GM23338 (cell line): ENCODE measurements at regions not wholly inside any gene's neighbourhood (a gene's known extent, or its start where the extent isn't known, plus 50 kb on each side); places are given as distances from the start of the nearest gene placed in this dataset.

Experiments used
- ATAC-seq: fragments of 200-7000 bp; cut with Tn5 transposase; 3 replicates; pipeline ENCODE4 v1.9.1; 2020
- DNase-seq: peaks from one replicate; pipeline ENCODE4 v3.0.0-alpha.2; 2015; ENCODE audit warnings: low spot score
- H2AFZ ChIP-seq: fragments of 200-600 bp; sonication (generic); 2 replicates; pipeline ENCODE4 v1.8.0; 2016; ENCODE audit warnings: antibody characterized with exemption, mild to moderate bottlenecking, moderate library complexity
- H3F3A ChIP-seq: fragments of 200-600 bp; sonication (generic); replicated peaks from 2 replicates; pipeline ENCODE4 v1.8.0; 2017; ENCODE audit warnings: antibody characterized with exemption, mixed run types, low read depth
- H3K27ac ChIP-seq: fragments of 200-600 bp; sonication (generic); 2 replicates; pipeline ENCODE4 v1.6.1; 2016; ENCODE audit warnings: low read depth
- H3K27me3 ChIP-seq: fragments of 200-600 bp; sonication (generic); 2 replicates; pipeline ENCODE4 v1.8.0; 2016; ENCODE audit warnings: mild to moderate bottlenecking, mixed run types, moderate library complexity; ENCODE audit not compliant: insufficient read depth
- H3K36me3 ChIP-seq: fragments of 200-600 bp; sonication (generic); 2 replicates; pipeline ENCODE4 v1.8.0; 2016; ENCODE audit warnings: mild to moderate bottlenecking; ENCODE audit not compliant: insufficient read depth
- H3K4me1 ChIP-seq: fragments of 200-600 bp; sonication (generic); 2 replicates; pipeline ENCODE4 v1.8.0; 2016; ENCODE audit warnings: mild to moderate bottlenecking, moderate library complexity; ENCODE audit not compliant: insufficient read depth
- H3K4me2 ChIP-seq: fragments of 200-600 bp; sonication (generic); 2 replicates; pipeline ENCODE4 v1.7.1; 2017; ENCODE audit warnings: mixed run types
- H3K4me3 ChIP-seq: fragments of 200-600 bp; sonication (generic); 2 replicates; pipeline ENCODE4 v1.6.1; 2016; ENCODE audit warnings: mixed run types
- H3K79me2 ChIP-seq: fragments of 200-600 bp; sonication (generic); replicated peaks from 2 replicates; pipeline ENCODE4 v1.8.0; 2017; ENCODE audit warnings: mild to moderate bottlenecking; ENCODE audit not compliant: insufficient read depth
- H3K9me2 ChIP-seq: fragments of 200-600 bp; sonication (generic); 2 replicates; pipeline ENCODE4 v1.8.0; 2017; ENCODE audit not compliant: insufficient read depth
- H4K20me1 ChIP-seq: fragments of 200-600 bp; sonication (generic); replicated peaks from 2 replicates; pipeline ENCODE4 v1.8.0; 2017; ENCODE audit warnings: mild to moderate bottlenecking; ENCODE audit not compliant: insufficient read depth
- H3K27ac Mint-ChIP-seq: 2 replicates; pipeline ENCODE4 v1.8.0; 2020; ENCODE audit warnings: inconsistent platforms, mild to moderate bottlenecking, moderate library complexity, mixed read lengths
- H3K27me3 Mint-ChIP-seq: 3 replicates; pipeline ENCODE4 v1.8.0; 2022; ENCODE audit warnings: low read depth, mild to moderate bottlenecking, moderate library complexity, mixed read lengths, inconsistent platforms; ENCODE audit not compliant: insufficient read depth, poor library complexity
- H3K36me3 Mint-ChIP-seq: 3 replicates; pipeline ENCODE4 v1.8.0; 2021; ENCODE audit warnings: low read depth, mild to moderate bottlenecking, inconsistent platforms, moderate library complexity, mixed read lengths
- H3K4me1 Mint-ChIP-seq: 3 replicates; pipeline ENCODE4 v1.8.0; 2020; ENCODE audit warnings: mild to moderate bottlenecking, inconsistent platforms, mixed read lengths
- H3K4me3 Mint-ChIP-seq: 3 replicates; pipeline ENCODE4 v1.8.0; 2021; ENCODE audit warnings: moderate library complexity, mild to moderate bottlenecking, inconsistent platforms, mixed read lengths
- H3K9me3 Mint-ChIP-seq: 3 replicates; pipeline ENCODE4 v1.8.0; 2020; ENCODE audit warnings: moderate library complexity, mild to moderate bottlenecking, inconsistent platforms, mixed read lengths
- CREB1 ChIP-seq: fragments of 250-450 bp; sonication (Bioruptor Pico); IDR thresholded peaks from 2 replicates; pipeline ENCODE4 v1.5.0; 2020; ENCODE audit warnings: low read depth, mild to moderate bottlenecking, moderate library complexity
- EZH2 ChIP-seq: fragments of 200-600 bp; sonication (generic); IDR thresholded peaks from one replicate; pipeline ENCODE4 v1.8.0; 2017; ENCODE audit warnings: antibody characterized with exemption, mild to moderate bottlenecking, low read depth; ENCODE audit not compliant: unreplicated experiment
- EZH2phosphoT487 ChIP-seq: fragments of 200-600 bp; sonication (generic); IDR thresholded peaks from one replicate; pipeline ENCODE4 v1.8.1; 2018; ENCODE audit warnings: antibody characterized with exemption; ENCODE audit not compliant: unreplicated experiment
- JUNB ChIP-seq: IDR thresholded peaks from one replicate; pipeline ENCODE4 v1.6.1; 2016; ENCODE audit warnings: antibody characterized with exemption; ENCODE audit not compliant: unreplicated experiment
- NANOG ChIP-seq: IDR thresholded peaks from 2 replicates; pipeline ENCODE4 v1.6.1; 2016; ENCODE audit warnings: antibody characterized with exemption, borderline replicate concordance
- POLR2AphosphoS5 ChIP-seq: IDR thresholded peaks from 2 replicates; pipeline ENCODE4 v1.6.1; 2016; ENCODE audit warnings: antibody characterized with exemption, low read depth
- REST ChIP-seq: IDR thresholded peaks from one replicate; pipeline ENCODE4 v1.6.1; 2018; ENCODE audit warnings: antibody characterized with exemption; ENCODE audit not compliant: unreplicated experiment
- STAT1 ChIP-seq: IDR thresholded peaks from one replicate; pipeline ENCODE4 v1.6.1; 2016; ENCODE audit warnings: antibody characterized with exemption; ENCODE audit not compliant: unreplicated experiment
- ZNF114 ChIP-seq: fragments of 250-450 bp; sonication (Bioruptor Pico); IDR thresholded peaks from 2 replicates; pipeline ENCODE4 v1.5.0; 2020; ENCODE audit warnings: mild to moderate bottlenecking, moderate library complexity
- ZNF331 ChIP-seq: fragments of 250-450 bp; sonication (Bioruptor Pico); IDR thresholded peaks from 2 replicates; pipeline ENCODE4 v1.5.0; 2020; ENCODE audit warnings: low read depth, mild to moderate bottlenecking, moderate library complexity
- TF ChIP-seq, protein P1 (sequence below), 2 experiments: fragments of 200-600 bp in 1 of 2; sonication (generic) in 1 of 2; conservative IDR thresholded peaks; 2 replicates each; pipeline versions ENCODE4 v1.5.1 to v1.6.1; 2016 to 2017; ENCODE audit warnings: antibody characterized with exemption in 2 of 2, low read depth in 2 of 2, mild to moderate bottlenecking in 2 of 2, moderate library complexity in 1 of 2
- TF ChIP-seq, protein P2 (sequence below): IDR thresholded peaks from 2 replicates; pipeline ENCODE4 v1.6.1; 2016; ENCODE audit warnings: antibody characterized with exemption

DNA sequence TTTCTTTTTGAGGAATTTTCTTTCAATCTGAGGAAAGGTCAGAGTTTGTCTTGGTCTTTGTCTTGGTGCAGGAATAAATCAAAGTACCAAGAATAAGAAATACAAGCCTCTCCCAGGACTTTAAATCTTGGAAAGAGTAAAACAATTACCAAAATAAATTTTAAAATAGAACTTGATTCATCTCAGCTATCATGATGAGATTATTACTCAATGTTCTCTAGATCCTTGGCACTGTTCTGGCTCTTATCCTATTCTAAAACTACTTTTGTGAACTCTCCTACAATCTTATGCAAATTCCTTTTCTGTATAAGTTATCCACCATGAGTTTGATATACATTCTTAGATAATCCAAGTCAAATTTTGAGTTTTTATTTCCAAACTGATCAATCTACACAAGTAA, 464.3 kb downstream of the PPARGC1A start (continued):
- TF ChIP-seq NANOG, result no peak
- no peak for TF ChIP-seq JUNB
- TF ChIP-seq STAT1, result no peak
- no peak for TF ChIP-seq ZNF331 (CRISPR knock-in tag)
- no peak for TF ChIP-seq REST
- TF ChIP-seq ZNF114 (CRISPR knock-in tag), result no peak
- TF ChIP-seq, protein P1, sequence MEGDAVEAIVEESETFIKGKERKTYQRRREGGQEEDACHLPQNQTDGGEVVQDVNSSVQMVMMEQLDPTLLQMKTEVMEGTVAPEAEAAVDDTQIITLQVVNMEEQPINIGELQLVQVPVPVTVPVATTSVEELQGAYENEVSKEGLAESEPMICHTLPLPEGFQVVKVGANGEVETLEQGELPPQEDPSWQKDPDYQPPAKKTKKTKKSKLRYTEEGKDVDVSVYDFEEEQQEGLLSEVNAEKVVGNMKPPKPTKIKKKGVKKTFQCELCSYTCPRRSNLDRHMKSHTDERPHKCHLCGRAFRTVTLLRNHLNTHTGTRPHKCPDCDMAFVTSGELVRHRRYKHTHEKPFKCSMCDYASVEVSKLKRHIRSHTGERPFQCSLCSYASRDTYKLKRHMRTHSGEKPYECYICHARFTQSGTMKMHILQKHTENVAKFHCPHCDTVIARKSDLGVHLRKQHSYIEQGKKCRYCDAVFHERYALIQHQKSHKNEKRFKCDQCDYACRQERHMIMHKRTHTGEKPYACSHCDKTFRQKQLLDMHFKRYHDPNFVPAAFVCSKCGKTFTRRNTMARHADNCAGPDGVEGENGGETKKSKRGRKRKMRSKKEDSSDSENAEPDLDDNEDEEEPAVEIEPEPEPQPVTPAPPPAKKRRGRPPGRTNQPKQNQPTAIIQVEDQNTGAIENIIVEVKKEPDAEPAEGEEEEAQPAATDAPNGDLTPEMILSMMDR (conservative IDR thresholded peaks at IDR 0.05; ENCODE audit: low read depth in 2 of 2), result no peak
- TF ChIP-seq EZH2, result no peak
- no peak for TF ChIP-seq CREB1 (CRISPR knock-in tag)
- TF ChIP-seq POLR2AphosphoS5, result no peak

GRCh38 chr4:23423540-23423939, 466.3 kb downstream of the PPARGC1A start:
- peaks cover 4% of the 10 kb centered on the region for H3K27me3 Mint-ChIP-seq
- TF ChIP-seq, protein P1 (conservative IDR thresholded peaks at IDR 0.05; ENCODE audit: low read depth in 2 of 2), result no peak
- TF ChIP-seq NANOG (no peak), EZH2phosphoT487 (no peak), POLR2AphosphoS5 (no peak)
- TF ChIP-seq, protein P2, sequence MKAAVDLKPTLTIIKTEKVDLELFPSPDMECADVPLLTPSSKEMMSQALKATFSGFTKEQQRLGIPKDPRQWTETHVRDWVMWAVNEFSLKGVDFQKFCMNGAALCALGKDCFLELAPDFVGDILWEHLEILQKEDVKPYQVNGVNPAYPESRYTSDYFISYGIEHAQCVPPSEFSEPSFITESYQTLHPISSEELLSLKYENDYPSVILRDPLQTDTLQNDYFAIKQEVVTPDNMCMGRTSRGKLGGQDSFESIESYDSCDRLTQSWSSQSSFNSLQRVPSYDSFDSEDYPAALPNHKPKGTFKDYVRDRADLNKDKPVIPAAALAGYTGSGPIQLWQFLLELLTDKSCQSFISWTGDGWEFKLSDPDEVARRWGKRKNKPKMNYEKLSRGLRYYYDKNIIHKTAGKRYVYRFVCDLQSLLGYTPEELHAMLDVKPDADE, result no peak
- 0 out of 2 replicates have a peak, but pooled peaks cover 5% of the 10 kb centered on the region for H3K36me3 ChIP-seq
- H3K4me1 ChIP-seq, result peaks cover 20% of the 10 kb centered on the region
- peak overlapping the region; percentile 10 for H3K27ac ChIP-seq
- peak overlapping the region; percentile 43 for H2AFZ ChIP-seq
- no peaks in the 10 kb centered on the region for H3F3A ChIP-seq
- H3K79me2 ChIP-seq, result no peaks in the 10 kb centered on the region
- peak; percentile 2 for DNase-seq
- peaks cover 8% of the 10 kb centered on the region; the same call in 2 of the 3 replicates for H3K36me3 Mint-ChIP-seq
- peaks cover 22% of the 10 kb centered on the region for H3K4me1 Mint-ChIP-seq
- peak overlapping the region; percentile 73 for H3K27ac Mint-ChIP-seq
- no peak overlapping the region for H3K4me3 Mint-ChIP-seq
- no peak overlapping the region for H3K4me3 ChIP-seq
- no peak overlapping the region for H3K4me2 ChIP-seq
- H3K9me3 Mint-ChIP-seq, result 0 out of 3 replicates have a peak, but pooled peaks cover 5% of the 10 kb centered on the region
- peaks cover 2% of the 10 kb centered on the region; the same call in 1 of the 2 replicates for H3K9me2 ChIP-seq
- no peaks in the 10 kb centered on the region for H4K20me1 ChIP-seq
- no peaks in the 10 kb centered on the region for H3K27me3 ChIP-seq
- peak; percentile 74 for ATAC-seq
